ENCODE measurements at regions not wholly inside any gene's neighbourhood (a gene's known extent, or its start where the extent isn't known, plus 50 kb on each side); places are given as distances from the start of the nearest gene placed in this dataset.

DNA sequence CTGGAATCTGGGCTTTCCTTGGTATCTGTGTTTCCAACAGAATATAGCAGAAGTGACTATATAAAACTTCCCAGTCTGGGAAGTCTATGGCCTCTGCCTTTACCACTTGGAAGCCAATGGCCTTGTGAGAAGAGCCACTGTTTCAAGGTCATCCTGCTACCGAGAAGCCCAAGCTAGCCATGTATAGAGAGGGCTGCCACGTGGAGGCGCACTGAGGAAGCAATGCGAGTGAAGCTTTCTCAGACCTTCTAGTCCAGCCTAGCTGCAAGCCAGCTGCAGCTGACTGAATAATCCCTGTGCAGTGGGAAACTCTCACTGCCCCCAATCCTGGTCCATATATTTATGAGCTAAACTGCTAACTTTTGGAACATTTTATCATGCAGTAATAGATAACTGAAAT is 661.8 kb upstream of the RIOK2 start:
- no peaks in the 10 kb centered on the region for H3K9me3 ChIP-seq (ENCODE audit: control insufficient read depth, insufficient read depth, low read length)
- no peak for ATAC-seq
- H3K27ac ChIP-seq (ENCODE audit: low read length): no peak overlapping the region
- Mint-ChIP-seq H3K4me3 (no peak overlapping the region), H3K27ac (no peak overlapping the region), H3K36me3 (no peaks in the 10 kb centered on the region), H3K4me1 (no peaks in the 10 kb centered on the region), H3K9me3 (peaks cover 8 to 10% of the 10 kb centered on the region in 2 donors), H3K27me3 (ENCODE audit: low read depth in 2 of 2) (no peaks in the 10 kb centered on the region)
- no peak for TF ChIP-seq CTCF (IDR thresholded peaks at IDR 0.05)
- H3K36me3 ChIP-seq (ENCODE audit: control insufficient read depth, insufficient read depth, low read length): no peaks in the 10 kb centered on the region
- no peak for DNase-seq
- intact Hi-C loops (cut with micrococcal nuclease): no loop called here
- 78% methylated on average over 4 of the region's 4 CpGs for WGBS (ENCODE audit: insufficient coverage)
- H3K27me3 ChIP-seq (ENCODE audit: control insufficient read depth, insufficient read depth, low read length): no peaks in the 10 kb centered on the region
- no peaks in the 10 kb centered on the region for H3K4me1 ChIP-seq (ENCODE audit: control insufficient read depth, insufficient read depth, low read length)
- H3K4me3 ChIP-seq (ENCODE audit: low read length): no peak overlapping the region

DNA sequence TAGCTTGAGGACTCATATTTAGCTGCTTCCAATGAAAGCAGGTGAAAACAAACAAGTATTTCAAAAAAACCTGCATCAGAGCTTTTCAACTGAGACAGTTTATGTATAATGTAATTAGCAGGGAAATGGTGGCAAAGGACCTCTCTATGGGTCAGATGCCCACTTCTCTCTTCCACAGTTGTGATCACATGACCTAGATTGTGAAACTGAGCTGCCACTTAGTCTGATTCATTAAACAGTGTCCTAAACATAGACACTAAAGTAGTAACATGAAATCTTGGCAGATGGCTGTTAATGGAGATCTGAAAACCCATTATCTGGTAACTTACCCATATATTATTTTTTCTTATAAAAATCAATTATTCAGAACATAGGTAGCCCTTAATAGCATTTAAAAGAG is 663.6 kb upstream of the RIOK2 start:
- no peak overlapping the region for H3K4me3 ChIP-seq (ENCODE audit: low read length)
- no peak for DNase-seq
- no peak for TF ChIP-seq CTCF (IDR thresholded peaks at IDR 0.05)
- intact Hi-C loops (cut with micrococcal nuclease): no loop called here
- Mint-ChIP-seq H3K27me3 (ENCODE audit: low read depth in 2 of 2) (no peaks in the 10 kb centered on the region), H3K4me3 (no peak overlapping the region), H3K4me1 (no peaks in the 10 kb centered on the region), H3K36me3 (peaks cover 7% of the 10 kb centered on the region), H3K9me3 (peaks cover 10 to 12% of the 10 kb centered on the region in 2 donors), H3K27ac (no peak overlapping the region)
- no peak for ATAC-seq
- no peak overlapping the region for H3K27ac ChIP-seq (ENCODE audit: low read length)
- no peaks in the 10 kb centered on the region for H3K27me3 ChIP-seq (ENCODE audit: control insufficient read depth, insufficient read depth, low read length)
- no peaks in the 10 kb centered on the region for H3K4me1 ChIP-seq (ENCODE audit: control insufficient read depth, insufficient read depth, low read length)
- H3K36me3 ChIP-seq (ENCODE audit: control insufficient read depth, insufficient read depth, low read length): no peaks in the 10 kb centered on the region
- no peaks in the 10 kb centered on the region for H3K9me3 ChIP-seq (ENCODE audit: control insufficient read depth, insufficient read depth, low read length)

DNA sequence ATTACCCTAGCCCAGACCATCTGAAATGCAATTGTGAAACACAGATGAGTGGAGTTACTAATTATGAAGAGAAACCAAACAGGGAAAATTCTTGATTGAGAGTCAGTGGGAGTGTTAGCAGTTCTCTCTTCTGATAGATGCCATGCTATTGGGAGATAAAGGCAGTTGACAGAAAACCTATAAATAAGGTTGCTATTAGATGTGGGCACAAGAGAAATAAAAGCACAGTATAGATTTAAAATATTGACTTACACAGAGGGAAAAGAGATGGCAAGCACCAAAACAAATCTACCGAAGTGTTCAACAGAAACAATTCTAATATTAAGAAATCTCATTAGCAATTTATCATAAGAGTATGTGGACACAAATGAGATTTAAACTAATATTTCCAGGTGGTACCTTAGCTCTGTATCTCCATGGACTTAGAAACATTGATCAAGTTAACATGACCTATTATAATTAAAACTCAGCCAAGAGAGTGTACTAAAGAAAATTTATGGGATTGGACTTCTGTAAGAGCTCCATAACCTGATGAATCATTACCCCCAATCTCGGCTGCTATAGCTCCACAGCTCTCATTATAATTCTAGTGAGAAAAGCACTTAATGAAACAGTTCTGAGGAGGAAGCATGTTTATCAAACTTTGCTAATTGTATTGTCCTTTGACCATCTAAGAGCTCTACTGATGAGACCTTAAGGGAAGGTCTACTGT is 665.0 kb upstream of the RIOK2 start:
- no peaks in the 10 kb centered on the region for H3K27me3 Mint-ChIP-seq (ENCODE audit: low read depth in 2 of 2)
- Histone ChIP-seq H3K36me3 (ENCODE audit: control insufficient read depth, insufficient read depth, low read length) (no peaks in the 10 kb centered on the region), H3K4me3 (ENCODE audit: low read length) (no peak overlapping the region), H3K9me3 (ENCODE audit: control insufficient read depth, insufficient read depth, low read length) (no peaks in the 10 kb centered on the region), H3K27ac (ENCODE audit: low read length) (no peak overlapping the region), H3K4me1 (ENCODE audit: control insufficient read depth, insufficient read depth, low read length) (no peaks in the 10 kb centered on the region), H3K27me3 (ENCODE audit: control insufficient read depth, insufficient read depth, low read length) (no peaks in the 10 kb centered on the region)
- TF ChIP-seq CTCF (IDR thresholded peaks at IDR 0.05): no peak
- WGBS (ENCODE audit: insufficient coverage): no CpG with 5 or more reads among the region's 2 CpGs
- no peaks in the 10 kb centered on the region for H3K4me1 Mint-ChIP-seq
- intact Hi-C loops (cut with micrococcal nuclease): no loop called here
- peaks cover 7% of the 10 kb centered on the region for H3K36me3 Mint-ChIP-seq
- H3K9me3 Mint-ChIP-seq: peaks cover 13% of the 10 kb centered on the region in 2 donors
- no peak overlapping the region for H3K27ac Mint-ChIP-seq
- no peak for ATAC-seq
- H3K4me3 Mint-ChIP-seq: no peak overlapping the region
- DNase-seq: no peak

- Mint-ChIP-seq H3K4me3 (no peak overlapping the region), H3K4me1 (no peaks in the 10 kb centered on the region), H3K27ac (no peak overlapping the region), H3K27me3 (ENCODE audit: low read depth in 2 of 2) (no peaks in the 10 kb centered on the region), H3K9me3 (peaks cover 12 to 14% of the 10 kb centered on the region in 2 donors), H3K36me3 (peaks cover 7% of the 10 kb centered on the region)
- no peak for ATAC-seq
- Histone ChIP-seq H3K27me3 (ENCODE audit: control insufficient read depth, insufficient read depth, low read length) (no peaks in the 10 kb centered on the region), H3K36me3 (ENCODE audit: control insufficient read depth, insufficient read depth, low read length) (no peaks in the 10 kb centered on the region), H3K9me3 (ENCODE audit: control insufficient read depth, insufficient read depth, low read length) (peaks cover 12% of the 10 kb centered on the region), H3K4me1 (ENCODE audit: control insufficient read depth, insufficient read depth, low read length) (no peaks in the 10 kb centered on the region), H3K4me3 (ENCODE audit: low read length) (no peak overlapping the region), H3K27ac (ENCODE audit: low read length) (no peak overlapping the region)
- WGBS (ENCODE audit: insufficient coverage): 75% methylated on average over 1 of the region's 1 CpG
- TF ChIP-seq CTCF (IDR thresholded peaks at IDR 0.05): no peak
- no peak for DNase-seq
- intact Hi-C loops (cut with micrococcal nuclease): no loop called here
These were observed 668.0 kb upstream of the RIOK2 start for GRCh38 chr5:97851036-97851435.
